GM19035 (cell line): ENCODE measurements at regions not wholly inside any gene's neighbourhood (a gene's known extent, or its start where the extent isn't known, plus 50 kb on each side); places are given as distances from the start of the nearest gene placed in this dataset.
"Not testable (repeated sequence)": the region's sequence is repeated elsewhere in the genome, so short reads cannot be mapped to it uniquely, and the experiment has no call there.

ENCODE experiments used
- ATAC-seq: cut with Tn5 transposase; IDR thresholded peaks from one replicate; pipeline ENCODE4 v1.9.1; 2021; ENCODE audit not compliant: unreplicated experiment

DNA sequence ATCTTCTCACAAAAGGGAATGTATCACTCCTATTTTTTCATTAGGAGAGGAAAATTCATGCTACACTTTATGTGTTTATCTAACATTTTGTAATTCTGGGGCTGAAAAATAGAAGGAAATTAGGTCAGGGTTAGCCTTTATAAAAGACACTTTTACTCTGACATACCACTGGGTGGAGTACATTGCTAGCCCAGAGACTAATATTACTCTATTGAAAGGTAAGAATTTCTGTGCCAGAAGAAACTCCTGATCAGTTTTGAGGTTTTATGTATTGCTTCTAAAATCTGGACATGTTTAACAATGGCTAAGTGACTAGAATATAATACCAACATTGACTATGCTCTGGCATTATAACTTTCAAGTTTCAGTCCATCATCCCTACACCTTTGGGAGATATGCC is 724.6 kb downstream of the USP25 start:
- ATAC-seq, result no peak

- ATAC-seq, result no peak
Measured at GRCh38 chr21:16455526-16455925, 725.7 kb downstream of the USP25 start.

DNA sequence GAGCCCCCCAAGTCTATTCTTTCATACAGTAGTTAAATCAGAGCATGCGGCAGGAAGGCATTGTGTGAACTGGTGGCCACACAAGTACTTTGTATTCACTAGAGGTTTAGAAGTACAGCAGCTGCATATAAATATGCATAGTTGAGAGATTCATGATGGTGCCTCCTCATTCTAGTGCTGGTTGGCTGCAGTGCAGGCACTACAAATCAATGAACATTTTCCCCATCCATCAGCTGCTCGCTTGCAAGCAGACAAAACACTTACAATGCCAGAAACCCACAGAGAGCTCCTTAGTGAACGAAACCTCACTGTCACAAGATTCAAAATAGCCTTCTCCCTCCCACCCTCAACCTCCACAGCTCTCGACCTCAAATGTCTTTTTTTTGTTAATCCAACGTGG is 726.2 kb downstream of the USP25 start:
- ATAC-seq, result no peak

- no peak for ATAC-seq
Measured at GRCh38 chr21:16457498-16457897, 727.7 kb downstream of the USP25 start.

- ATAC-seq, result no peak
Measured at GRCh38 chr21:16460936-16461335, 731.2 kb downstream of the USP25 start.

DNA sequence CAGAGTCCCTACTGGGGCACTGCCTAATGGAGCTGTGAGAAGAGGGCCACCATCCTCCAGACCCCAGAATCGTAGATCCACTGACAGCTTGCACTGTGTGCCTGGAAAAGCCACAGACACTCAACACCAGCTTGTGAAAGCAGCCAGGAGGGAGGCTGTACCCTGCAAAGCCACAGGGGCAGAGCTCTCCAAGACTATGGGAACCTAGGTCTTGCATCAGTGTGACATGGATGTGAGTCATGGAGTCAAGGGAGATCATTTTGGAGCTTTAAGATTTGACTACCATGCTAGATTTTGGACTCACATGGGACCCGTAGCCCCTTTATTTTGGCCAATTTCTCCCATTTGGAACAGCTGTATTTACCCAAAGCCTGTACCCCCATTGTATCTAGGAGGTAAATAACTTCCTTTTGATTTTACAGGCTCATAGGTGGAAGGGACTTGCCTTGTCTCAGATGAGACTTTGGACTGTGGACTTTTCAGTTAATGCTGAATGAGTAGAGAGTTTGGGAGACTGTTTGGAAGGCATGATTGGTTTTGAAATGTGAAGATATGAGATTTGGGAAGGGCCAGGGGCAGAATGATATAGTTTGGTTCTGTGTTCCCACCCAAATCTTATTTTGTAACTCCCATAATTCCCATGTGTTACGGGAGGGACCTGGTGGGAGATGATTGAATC is 734.6 kb downstream of the USP25 start:
- not testable (repeated sequence) for ATAC-seq

DNA sequence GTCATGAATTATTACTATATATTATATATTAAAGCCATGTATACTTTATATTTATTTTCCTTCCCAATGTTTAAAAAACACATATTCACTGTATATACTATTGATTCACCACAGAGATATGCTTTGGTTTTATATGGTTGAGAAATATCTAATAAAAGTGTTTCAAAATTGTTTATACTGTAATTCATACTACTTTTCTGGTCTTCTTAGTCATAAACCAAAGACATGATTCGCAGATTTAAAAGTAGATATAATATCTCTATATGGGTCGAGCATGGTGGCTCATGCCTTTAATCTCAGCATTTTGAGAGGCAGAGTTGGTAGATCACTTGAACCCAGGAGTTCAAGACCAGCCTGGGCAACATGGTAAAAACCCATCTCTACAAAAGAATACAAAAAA is 738.4 kb downstream of the USP25 start:
- ATAC-seq, result no peak

DNA sequence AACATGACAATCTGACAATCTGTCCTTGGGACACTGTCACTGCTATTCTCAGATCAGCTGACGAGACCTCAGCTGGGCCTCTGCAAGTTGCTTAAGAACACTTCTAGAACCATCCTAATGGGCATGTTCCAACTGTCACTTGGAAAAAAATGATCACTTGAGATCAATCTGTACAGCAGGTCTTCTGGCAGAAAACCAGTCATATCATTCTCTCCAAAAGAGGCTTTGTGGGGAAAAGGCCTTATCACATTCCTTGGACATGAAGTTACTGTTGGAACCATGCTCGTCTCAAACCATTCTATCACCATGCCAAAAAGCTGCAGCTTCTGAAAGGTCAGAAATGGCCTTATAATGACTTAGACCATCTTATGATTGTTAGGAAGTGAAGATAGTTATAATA is 744.2 kb downstream of the USP25 start:
- ATAC-seq, result no peak

DNA sequence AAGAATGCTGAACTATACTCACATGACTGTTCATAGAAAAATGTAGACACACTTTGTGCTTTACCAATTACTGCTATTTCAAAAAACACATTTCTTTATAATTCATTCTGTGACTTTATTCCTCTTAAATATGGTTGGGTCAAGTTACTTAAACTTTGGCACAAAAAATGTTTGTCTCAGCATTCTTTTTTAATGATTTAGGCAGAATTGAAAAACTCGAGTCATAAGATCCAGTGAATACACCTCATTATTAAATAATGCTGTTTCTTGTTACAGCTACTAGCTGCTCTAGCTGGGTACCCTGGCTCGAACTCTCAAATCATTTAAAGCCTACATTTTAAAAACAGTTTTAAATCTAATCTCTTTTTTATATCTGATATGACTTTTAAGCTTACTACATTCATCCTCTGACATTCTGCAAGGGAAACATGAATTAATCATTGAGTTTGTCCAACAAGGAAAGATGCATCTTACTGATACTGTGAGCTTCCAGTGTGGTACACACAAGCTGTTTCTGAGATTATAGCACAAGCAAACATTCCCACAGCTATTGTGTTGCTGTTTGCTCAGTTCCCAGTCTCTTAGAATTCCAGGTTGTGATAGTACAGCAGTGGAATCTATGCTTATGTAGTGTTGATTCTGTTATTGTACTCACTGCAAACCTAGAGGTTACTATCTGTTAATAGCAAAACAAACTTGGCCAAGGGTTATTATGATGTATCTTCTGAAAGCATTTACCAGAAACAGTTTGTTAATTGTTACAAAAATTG is 746.5 kb downstream of the USP25 start:
- no peak for ATAC-seq

GRCh38 chr21:16488042-16488441 is 758.3 kb downstream of the USP25 start:
- no peak for ATAC-seq

GRCh38 chr21:16492356-16492755 is 762.6 kb downstream of the USP25 start:
- no peak for ATAC-seq

DNA sequence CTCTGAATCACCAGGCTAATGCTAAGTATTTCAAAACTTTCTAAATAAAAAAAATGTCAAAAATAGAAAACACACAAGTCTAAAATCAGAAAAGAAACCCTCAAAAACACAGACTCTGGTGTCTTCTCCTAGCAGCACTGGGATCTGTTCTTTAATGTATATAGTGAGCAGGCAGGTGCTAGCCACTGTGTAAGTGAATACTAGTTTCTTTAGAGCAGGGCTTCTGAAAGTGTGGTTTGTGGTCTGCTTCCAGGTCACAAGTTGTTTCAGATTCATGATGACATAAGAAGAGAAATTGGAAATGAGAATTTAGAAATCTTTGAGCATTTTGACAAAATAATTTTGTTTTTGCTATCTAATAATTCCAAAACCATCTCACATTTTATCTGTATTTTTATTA is 763.1 kb downstream of the USP25 start:
- no peak for ATAC-seq

DNA sequence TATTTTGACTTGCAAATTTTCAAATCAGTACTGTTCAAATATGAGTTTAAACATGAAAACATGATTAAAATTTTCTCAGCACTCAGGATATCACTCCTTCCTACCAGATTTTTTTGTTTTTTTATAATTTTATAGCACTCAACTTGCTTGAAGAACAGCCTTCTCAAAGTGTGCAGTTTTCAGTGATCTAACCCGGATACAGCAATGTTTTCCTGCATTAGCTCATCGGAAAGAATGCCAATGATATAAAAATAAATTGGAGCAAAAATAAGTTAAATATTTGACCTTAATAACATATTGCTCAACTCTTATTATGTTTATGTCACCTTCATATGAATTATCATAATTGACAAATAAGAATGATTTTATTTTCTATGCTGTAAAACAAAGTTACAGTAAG is 766.8 kb downstream of the USP25 start:
- no peak for ATAC-seq

- no peak for ATAC-seq
Measured at GRCh38 chr21:16500271-16500670, 770.5 kb downstream of the USP25 start.

- ATAC-seq, result no peak
Measured at GRCh38 chr21:16502273-16502672, 772.5 kb downstream of the USP25 start.

- no peak for ATAC-seq
Measured at GRCh38 chr21:16502897-16503296, 773.1 kb downstream of the USP25 start.

GRCh38 chr21:16504281-16504680 is 774.5 kb downstream of the USP25 start:
- ATAC-seq, result no peak

DNA sequence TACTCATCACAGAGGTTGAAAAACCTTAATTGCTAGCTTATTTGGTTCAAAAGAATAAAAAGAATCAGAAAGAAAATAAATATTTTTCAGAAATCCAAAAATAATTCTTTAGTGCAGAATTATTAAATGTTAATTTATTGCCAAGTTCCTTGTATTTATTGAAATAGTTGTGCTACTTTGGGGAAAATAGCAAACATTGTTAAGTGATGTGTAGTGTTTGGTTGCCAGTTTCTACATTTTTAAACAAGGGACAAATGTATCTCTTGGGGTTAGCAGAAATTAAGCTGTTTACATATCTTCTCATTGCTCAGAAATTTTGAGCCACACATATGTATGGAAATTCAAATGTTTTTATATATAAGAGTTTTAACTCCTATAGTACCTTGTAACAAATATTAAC is 775.0 kb downstream of the USP25 start:
- ATAC-seq, result no peak

DNA sequence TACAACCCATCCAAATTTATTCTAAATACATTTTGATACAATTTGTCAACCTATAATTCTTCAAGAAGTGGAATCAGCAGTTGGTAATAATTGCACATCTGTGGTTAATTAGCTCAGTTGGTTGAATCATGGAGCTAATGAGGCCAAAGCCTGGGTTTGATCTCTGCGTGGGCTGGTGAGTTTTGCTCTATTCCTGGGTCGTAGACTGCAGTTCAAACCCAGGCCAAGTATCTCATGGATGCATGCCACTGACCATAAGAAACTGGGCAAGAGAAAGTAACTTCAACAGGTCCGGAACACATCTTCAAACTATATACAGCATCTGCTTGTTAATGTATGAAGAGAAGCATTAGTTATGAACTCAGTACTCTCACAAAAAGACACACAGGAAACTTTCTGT is 779.7 kb downstream of the USP25 start:
- ATAC-seq, result no peak

DNA sequence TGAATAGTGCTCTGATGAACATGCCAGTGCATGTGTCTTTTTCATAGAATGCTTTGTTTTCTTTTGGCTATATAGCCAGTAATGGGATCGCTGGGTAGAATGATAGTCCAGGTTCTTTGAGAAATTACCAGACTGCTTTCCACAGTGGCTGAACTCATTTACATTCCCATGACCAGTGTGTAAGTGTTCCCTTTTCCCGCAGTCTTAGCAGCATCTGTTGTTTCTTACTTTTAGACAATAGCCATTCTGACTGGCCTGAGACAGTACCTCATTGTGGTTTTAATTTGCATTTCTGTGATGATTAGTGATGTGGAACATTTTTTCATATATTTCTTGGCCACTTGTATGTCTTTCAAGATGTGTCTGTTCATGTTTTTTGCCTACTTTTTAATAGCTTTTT is 784.5 kb downstream of the USP25 start:
- ATAC-seq, result no peak

DNA sequence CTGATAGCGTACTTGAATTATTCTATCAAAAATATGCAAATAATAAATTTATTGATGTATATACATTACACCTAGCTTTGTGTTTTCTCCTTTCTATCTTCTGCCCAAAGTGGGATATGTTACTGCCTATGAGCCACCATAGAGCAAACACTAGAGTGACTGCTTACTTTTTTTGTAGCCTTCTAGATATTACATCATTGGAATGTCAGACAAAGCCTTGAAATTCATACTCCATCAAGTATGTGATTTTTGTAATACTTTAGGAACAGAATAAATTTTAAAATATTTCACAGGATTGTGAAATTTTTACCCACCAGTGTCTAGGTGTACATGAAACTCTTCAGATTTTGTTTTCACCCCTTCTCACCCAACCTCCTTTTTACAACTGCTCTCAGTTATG is 787.6 kb downstream of the USP25 start:
- no peak for ATAC-seq

GRCh38 chr21:16519036-16519435 is 789.3 kb downstream of the USP25 start:
- no peak for ATAC-seq

- ATAC-seq, result no peak
Measured at GRCh38 chr21:16519644-16520043, 789.9 kb downstream of the USP25 start.
